ENCODE measurements at regions not wholly inside any gene's neighbourhood (a gene's known extent, or its start where the extent isn't known, plus 50 kb on each side); places are given as distances from the start of the nearest gene placed in this dataset.

DNA sequence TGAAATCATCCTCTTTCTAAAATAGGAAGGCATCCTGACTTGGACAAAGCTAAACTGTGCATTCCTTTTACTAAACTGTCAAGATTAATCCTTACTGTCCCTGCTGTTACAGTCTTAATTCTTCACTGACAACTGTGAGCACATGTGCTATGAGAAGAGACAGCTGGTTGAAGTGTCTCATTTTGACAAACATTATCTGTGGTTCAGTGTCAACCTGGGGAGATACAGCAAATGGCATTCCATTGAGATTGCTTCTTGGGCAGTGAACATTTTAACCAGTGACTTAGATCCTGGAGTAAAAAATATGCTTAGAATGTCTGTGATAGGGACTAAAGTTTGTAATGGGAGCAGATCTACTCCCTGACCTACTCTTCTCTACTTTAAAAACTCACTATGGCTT, 552.6 kb upstream of the ATP2B1 start:
- no peak for DNase-seq (ENCODE audit: low spot score)

DNA sequence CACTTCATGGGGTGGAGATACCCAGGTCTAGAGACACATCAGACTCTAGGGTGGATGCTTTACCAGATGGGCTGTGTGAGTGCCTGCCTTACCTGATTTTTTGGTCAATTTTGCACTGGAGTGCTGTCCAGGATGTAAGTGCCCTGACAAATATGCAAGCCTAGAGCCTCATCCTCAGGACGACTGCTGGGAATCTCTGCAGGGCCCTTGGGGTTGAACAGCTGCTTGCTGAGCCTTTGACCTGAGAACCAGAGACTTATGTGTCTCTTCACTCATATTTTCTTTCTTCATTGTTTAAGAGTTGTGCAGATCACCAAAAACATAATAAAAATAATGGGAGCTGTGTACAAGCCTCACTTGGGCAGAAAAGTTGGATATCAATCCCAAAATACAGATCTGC, 551.5 kb upstream of the ATP2B1 start:
- DNase-seq (ENCODE audit: low spot score): no peak

DNA sequence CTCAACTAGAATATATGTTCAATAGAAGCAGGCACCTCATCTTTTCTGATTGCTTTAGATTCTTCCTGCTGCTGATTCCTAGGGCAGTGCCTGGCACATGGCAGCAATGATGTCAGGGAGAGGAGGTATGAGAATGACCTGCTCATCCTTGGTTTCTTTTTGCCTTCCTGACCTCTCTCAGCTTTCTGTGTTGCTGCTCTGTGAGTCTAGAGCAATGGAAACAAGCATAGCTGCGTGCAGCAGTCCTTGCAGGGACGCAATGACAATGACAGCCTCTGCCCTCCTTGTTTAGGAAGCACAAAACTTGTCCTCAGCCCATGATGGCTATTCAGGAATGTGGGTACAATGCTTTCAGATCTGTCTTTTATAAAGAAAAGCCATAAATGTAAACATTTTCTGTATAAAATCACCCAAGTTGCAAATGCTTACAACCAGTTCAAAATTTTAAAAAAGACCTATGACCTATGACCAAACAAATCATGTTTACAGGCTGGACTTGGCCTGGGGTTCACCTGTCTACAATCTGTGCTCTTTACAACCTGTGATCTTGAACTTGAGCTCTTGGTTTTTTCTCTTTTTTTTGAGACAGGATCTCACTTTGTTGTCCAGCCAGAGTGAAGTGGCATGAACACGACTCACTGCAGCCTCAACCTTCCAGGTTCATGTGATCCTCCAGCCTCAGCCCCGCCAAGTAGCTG, 549.4 kb upstream of the ATP2B1 start:
- no peak for DNase-seq (ENCODE audit: low spot score)

DNA sequence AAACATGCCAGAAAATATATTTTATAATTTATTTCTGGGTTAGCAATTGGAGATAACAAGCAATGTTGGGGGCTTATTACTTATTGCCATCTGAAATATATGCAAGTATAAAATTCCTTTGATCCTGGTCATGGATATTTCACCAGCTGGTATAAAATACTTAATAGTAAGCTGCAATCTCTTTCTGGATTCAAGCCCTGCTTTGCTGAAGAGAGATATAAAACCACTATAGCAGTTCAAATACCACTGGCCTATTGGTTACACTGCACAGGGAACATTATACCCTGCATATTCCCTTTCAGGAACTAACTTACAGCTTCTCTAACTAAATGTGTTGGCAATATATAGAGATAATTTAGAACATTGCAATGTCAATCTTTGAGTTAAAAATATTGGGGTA, 546.2 kb upstream of the ATP2B1 start:
- no peak for DNase-seq (ENCODE audit: low spot score)

DNA sequence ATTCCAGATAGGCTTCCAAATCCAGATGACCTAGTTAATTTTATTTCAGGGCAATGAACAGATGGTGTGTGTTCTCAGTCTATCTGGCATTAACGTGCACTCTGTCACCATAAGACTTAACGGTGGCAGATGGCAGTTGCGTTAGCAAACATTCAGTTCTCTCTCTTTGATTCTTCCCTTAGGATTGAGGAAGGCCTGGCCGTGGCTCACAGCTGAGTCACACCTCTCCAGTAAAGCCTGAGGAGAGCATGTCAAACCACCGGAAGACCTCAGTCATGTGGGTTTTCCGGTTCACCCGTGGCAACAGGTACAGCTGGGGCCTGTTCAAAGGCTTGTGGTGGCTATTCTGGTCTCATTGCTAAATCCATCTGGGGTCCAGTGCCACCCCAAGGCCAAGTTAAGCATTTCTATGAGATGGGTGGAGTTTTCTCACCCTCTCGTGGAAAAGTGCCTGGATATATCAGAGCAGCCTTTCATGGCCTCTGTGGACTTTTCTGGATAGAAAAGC, 545.1 kb upstream of the ATP2B1 start:
- DNase-seq (ENCODE audit: low spot score): peak; percentile 95

DNA sequence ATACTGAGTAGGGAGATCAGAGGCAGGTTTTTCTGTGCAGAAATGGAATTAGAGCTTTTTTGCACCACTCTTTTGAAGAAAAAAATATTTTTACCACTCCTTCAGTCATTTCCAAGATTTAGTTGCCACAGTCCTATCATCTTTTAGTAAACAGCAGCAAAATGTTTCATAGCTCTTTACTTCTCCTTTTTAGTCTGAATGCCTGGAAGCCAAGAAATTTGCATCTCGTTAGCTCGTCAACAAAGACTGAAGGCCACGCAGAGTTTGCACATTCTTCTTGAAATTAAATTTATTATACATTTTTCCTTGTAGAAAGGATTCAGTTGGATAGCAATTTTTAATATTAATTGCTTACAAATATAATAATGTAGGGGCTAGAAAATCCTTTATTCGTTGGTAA, 544.5 kb upstream of the ATP2B1 start:
- DNase-seq (ENCODE audit: low spot score): no peak

DNA sequence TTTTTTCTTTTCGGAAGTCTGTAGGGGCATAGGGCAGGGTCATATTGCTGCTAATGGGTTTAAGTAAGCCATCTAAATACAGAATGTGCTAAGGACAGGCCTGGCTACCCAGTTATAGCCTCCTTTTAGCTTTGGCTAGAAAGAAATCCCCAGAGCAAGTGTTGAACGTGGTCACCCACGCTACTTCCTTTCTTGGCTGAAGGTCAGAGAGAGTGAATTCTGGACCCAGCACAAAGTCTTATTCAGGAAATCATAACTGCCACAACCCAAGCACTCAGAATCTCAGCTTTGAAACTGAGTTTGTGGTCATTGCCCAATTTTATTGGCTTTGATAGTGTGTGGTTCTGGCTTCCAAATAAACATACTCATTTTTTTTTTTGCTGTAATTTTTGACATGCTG, 542.1 kb upstream of the ATP2B1 start:
- DNase-seq (ENCODE audit: low spot score): peak; percentile 28

DNA sequence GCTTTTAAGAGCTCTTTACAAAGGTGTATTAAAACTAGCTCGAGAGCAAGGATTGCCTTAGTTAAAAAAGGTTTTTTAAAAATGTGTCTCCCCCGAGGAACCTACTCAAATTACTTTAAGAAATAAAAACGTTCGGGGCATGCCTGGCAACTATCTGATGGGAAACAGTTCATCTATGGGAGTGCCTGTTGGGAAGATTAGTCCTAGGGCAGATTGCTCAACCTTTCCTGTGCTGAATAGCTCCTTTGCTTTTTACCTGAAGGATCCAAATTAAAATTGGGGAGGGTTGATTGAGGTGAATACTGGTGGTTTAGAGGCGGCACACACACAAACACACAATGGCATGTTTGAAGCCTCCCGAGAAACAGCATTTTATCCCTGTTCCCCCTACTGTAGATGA, 541.4 kb upstream of the ATP2B1 start:
- DNase-seq (ENCODE audit: low spot score): no peak

DNA sequence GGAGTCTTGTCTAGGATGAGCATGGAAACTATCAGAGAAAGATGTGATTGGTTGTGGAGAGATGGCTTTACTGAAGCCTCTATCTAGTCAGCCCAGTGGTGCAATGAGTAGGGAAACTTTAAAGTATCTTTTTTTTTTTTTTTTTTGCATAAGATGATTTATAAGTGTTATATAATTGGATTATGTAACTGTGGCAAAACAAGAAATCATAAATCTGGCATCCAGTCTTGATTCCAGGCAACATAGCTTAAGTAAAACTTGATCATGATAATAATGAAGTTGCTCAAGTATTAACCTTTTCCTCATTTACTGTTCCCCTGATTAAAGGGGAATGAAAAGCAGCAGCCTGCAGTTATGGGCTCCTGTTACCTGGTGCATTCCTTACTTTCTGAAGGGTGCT, 538.0 kb upstream of the ATP2B1 start:
- no peak for DNase-seq (ENCODE audit: low spot score)

DNA sequence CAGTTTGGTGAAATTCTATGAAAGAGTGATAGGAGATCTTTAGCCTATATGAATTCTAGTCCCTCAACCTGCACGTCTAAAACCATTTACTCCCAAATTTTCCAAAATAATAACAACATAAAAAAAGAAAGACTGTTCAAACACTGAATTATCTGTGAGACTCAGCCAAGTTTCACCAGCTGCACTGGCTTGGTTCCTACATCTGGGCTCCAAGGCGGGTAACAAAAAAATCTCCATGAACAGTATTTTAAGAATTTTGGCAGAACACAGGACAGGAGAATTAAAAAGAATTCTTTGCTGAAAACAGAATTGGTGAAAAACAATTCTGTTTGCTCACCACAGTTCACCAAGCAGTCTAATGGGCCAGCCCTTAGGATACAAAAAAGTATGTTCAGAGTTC, 536.8 kb upstream of the ATP2B1 start:
- DNase-seq (ENCODE audit: low spot score): no peak

DNA sequence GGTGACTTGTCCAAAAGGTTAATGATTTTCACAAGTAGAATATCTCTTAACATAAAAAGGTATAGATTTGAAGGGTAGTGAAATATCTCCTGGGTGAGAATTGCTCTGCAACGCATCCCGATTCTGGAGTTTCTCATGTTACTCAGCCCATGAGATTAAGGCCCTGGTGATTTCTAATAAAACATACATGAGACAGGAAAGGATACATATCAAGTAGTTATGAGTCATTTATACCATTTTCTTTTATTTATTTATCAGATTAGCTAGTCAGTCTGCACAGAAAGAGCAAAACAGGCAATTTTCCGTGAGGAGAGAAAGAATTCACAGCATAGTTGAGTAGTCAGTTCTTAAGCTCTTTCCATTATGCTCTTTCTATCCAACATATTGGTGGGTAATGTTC, 535.6 kb upstream of the ATP2B1 start:
- DNase-seq (ENCODE audit: low spot score): no peak

DNA sequence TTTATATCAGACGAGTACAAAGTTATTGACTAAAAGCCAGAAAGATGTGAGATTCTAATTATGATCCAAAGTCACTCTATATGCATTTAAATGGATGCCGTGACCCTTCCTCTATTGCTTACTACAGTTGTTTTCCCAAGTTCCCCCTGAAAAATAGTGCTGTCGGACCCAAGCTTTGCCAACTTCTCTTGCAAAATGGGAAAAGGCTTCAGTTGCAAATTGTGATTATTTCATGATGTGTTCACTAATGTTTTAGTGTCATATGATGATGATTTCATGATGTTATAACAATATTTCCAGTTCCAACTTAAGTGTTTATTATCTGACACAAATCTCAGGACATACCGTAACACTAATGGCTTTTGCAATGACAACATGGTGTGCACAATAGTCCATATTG, 534.6 kb upstream of the ATP2B1 start:
- DNase-seq (ENCODE audit: low spot score): no peak

DNA sequence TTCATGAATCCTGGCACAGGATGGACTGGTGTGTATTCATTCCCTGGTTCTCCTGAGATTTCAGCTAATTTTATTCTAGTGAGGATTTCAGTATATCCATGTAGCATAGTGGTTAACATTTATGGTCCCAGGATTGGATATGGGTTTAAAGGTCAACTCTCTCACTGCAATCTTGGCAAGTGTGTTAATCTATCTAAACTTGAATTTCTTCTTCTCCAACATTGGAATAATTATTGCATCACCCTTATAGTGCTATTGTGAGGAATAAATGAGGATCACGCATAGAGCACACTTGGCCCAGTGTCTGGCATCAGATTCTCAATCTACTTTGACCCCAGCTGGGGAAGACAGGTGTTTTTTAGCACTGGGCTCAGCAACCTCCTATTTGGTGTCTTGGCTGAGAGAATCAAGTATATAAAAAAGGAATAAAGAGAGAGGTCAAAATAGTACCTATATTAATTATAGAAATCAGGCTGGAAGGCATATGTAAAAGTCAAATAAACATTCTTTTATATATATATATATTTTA, 531.2 kb upstream of the ATP2B1 start:
- no peak for DNase-seq (ENCODE audit: low spot score)

DNA sequence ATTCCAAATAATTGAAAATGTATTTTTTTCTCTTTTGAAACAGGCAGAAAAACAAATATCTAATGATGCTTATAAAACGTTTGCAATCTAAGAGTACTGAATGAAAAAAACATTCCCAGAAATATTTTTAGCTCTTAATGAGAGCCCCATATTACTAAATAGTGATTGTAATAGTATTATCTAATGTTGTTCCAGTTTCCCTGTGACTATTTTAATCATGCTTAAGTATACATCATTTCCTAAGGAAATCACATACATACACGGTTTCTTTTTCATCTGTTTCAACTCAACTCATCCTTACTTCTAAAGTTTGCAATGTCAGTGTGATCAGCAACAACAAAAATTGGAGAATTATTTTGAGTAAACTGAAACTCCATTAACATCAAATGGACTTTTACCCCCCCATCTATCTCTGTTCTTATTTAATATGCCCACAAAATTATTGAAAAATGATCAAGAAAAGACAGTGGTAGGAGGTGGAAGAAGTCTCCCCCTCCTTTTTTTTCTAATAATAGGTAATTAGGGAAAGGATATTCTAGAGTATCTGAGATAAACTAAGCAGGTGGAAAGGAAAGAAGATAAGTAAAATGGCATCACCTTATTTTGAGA, 530.1 kb upstream of the ATP2B1 start:
- DNase-seq (ENCODE audit: low spot score): no peak

DNA sequence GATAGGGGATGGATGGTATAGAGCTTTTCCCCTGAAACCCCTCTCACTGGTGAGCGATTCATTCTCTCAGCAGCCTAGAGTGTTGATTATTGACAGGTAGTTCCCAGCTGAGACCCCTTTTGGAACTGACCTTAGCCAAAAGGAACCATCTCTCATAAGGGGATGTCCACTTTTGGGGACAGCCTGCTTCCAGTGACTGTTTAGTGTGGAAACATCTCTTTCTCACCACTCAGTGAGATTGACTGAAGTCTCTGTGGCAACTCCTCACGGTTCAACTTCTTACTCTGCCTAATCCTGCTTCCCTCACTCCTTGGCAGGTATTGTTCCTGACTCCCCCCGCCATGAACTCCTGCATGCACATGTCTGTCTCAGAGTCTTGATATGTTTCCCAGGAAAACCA, 529.2 kb upstream of the ATP2B1 start:
- no peak for DNase-seq (ENCODE audit: low spot score)

DNA sequence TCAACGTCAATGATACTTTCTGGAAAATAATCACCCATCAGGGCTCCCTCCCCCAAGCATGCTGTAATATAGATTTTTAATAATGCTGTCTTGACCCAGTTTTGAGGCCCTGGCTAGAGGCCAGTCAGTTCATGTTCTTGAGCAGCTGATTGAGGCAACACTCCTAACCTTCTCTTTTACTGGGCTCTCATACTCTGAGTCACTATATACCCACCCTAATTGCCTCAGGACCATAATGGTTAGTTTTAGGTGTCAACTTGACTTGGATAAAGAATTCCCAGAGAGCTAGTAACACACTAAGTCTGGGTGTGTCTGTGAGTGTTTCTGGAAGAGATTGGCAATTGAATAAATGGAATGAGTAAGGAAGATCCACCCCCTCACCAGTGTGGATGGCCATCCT, 527.0 kb upstream of the ATP2B1 start:
- DNase-seq (ENCODE audit: low spot score): no peak

DNA sequence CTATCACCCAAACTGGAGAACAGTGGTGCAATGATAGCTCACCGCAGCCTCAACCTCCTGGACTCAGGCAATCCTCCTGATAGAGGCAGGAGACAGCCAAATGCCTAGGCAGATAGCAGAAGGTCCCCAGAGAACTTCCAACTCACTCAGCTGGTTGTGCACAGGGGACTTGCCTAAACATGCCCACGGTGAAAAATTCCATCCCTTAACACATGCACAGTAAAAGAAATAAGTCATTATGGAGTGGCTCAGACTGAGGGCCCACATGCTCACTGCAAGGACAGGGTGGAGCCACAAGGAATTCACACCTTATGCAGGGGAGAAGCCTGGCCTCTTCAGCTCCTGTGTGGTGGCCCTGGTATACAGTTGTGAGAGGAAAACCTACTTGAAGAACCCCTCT, 525.8 kb upstream of the ATP2B1 start:
- DNase-seq (ENCODE audit: low spot score): no peak

DNA sequence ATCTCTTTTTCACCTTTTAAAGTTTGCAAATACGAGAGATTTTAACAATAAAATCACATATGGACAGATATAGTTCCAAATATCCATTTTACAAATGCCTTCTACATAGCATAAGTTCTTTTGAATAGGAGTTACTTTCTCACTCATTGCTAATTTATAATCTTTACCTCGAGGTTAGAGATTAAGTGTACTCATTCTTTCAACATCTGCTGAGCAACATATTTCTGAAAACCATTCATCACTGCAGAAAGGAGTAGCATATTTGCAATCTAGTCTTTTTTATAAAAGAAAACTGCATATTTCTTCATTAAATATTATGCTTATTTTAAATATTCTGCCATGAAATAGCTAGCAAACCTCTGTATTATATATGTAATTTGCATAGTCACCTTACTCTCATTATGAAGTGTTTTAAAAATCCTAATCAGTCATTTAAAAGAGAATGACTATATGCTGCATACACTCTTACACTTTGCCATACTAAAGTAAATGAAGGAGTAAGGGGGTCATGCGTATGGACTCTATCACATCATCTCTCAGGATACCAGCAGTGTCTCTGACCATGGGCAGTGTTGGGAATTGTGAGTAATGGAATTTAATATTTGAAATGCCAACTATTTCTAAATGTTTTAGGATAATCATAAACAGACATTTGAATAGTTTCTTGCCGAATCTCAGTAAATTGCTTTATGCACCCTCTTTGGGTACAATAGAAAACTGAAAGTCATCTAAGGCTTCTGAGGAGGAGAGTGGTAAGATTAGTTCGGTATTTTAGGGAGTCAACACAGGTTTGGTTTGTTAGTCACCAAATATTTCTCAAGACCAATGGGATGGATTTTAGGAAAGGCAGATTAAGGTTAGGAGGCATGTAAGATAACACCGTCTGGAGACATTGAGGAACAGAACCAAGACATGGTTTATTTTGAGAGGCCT, 524.8 kb upstream of the ATP2B1 start:
- DNase-seq (ENCODE audit: low spot score): no peak

DNA sequence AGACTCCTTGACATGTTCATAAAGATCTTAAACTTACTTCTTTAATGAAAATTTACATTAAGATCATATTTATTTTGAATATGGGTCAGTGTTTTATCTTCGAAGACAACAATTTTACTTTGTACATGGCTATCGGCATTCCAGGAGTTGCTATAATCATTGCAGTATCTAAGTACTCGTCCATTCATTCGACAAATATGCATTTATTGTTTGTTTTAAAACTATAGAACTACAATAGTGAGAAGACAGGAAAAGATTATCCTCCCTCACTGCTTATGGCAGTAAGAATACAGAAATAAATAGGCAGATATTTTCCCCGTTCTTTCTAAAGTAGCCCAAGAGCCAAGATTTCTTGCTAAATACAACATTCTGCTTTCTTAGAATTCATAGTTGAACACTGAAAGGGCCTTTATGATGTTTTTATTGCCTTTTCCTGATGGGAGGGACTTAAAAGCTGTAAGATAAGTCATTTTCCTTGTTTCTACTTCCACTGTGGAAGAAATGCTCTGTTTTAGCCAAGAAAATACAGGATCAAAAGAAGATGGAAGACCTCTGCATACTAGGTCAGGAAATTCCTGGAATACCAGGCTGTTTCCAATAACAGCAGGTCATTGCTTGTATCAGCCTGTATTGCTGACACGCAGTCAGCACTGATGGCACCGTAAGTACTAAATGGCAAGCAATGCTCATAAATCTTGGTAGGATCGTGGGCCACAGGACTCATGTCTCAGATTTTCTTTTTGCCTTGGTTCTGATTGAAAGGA, 521.0 kb upstream of the ATP2B1 start:
- DNase-seq (ENCODE audit: low spot score): no peak

DNA sequence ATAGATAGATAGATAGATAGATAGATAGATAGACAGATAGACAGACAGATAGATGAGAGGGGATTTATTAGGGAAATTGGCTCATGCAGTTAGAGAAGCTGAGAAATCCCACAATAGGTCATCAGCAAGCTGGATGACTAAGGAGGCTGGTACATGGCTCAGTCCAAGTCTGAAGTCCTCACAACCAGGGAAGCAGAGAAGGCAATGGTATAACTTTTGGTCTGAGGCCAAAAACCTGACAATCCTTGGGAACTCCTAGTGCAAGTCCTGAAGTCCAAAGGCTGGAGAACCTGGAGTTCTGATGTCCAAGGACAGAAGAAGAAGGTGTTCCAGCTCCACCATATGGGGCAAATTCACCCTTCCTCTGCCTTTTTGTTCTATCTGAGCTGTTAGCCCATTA, 517.6 kb upstream of the ATP2B1 start:
- no peak for DNase-seq (ENCODE audit: low spot score)

DNA sequence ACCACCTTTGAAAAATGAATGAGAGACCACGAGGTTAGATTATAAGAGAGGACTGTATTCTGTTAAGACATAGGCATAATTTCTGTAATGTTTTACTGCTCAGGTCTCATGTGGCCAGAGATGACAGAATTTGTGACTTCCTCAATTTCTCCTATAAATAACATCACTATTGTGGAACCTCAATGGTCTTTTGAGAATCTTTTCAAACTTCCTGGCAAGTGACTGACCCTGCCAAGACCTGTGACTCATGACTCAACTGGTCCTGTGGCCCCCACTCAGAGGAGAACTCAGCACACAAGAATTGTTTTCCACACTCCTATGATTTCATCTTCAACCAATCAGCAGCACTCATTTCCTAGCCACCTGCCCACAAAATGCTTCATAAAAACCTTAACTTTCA, 508.2 kb upstream of the ATP2B1 start:
- DNase-seq (ENCODE audit: low spot score): no peak
